Mesenchymal stem cell (in vitro differentiated cells and primary cell): ENCODE measurements at regions not wholly inside any gene's neighbourhood (a gene's known extent, or its start where the extent isn't known, plus 50 kb on each side); places are given as distances from the start of the nearest gene placed in this dataset.

ENCODE experiments used
- DNase-seq: peaks from one replicate; pipeline ENCODE4 v3.0.0-alpha.2; 2013
- H2AFZ ChIP-seq: one replicate; pipeline ENCODE4 v1.6.1; 2013; ENCODE audit warnings: low read depth, mild to moderate bottlenecking, control low read depth, inconsistent platforms, low read length, moderate library complexity
- H2AK5ac ChIP-seq: 2 replicates; pipeline ENCODE4 v1.6.1; 2013; ENCODE audit warnings: low read length, moderate library complexity, mild to moderate bottlenecking, inconsistent platforms; ENCODE audit not compliant: severe bottlenecking
- H2BK120ac ChIP-seq: one replicate; pipeline ENCODE4 v1.6.1; 2013; ENCODE audit warnings: low read depth, mild to moderate bottlenecking, inconsistent platforms, low read length, moderate library complexity
- H2BK12ac ChIP-seq, 2 experiments: one replicate each; pipeline ENCODE4 v1.6.1; 2013; ENCODE audit warnings: inconsistent platforms in 2 of 2, low read length in 2 of 2, mild to moderate bottlenecking in 2 of 2, moderate library complexity in 2 of 2, control low read depth in 1 of 2
- H2BK15ac ChIP-seq: one replicate; pipeline ENCODE4 v1.6.1; 2013; ENCODE audit warnings: mild to moderate bottlenecking, low read depth, inconsistent platforms; ENCODE audit not compliant: poor library complexity, severe bottlenecking
- H2BK5ac ChIP-seq: 2 replicates; pipeline ENCODE4 v1.6.1; 2013; ENCODE audit warnings: low read depth, mild to moderate bottlenecking, low read length, control low read depth, inconsistent platforms; ENCODE audit not compliant: poor library complexity, severe bottlenecking
- H3K14ac ChIP-seq, 2 experiments: one replicate each; pipeline ENCODE4 v1.6.1; 2013; ENCODE audit warnings: inconsistent platforms in 2 of 2, low read length in 2 of 2, control low read depth in 1 of 2, mild to moderate bottlenecking in 1 of 2, moderate library complexity in 1 of 2
- H3K18ac ChIP-seq, 2 experiments: one replicate each; pipeline ENCODE4 v1.6.1; 2013; ENCODE audit warnings: inconsistent platforms in 2 of 2, low read length in 2 of 2, control low read depth in 1 of 2, low read depth in 1 of 2, mild to moderate bottlenecking in 1 of 2
- H3K23ac ChIP-seq, 2 experiments: one replicate each; pipeline ENCODE4 v1.6.1; 2013; ENCODE audit warnings: inconsistent platforms in 2 of 2, low read length in 2 of 2, mild to moderate bottlenecking in 2 of 2, moderate library complexity in 2 of 2, control low read depth in 1 of 2
- H3K27ac ChIP-seq: 2 replicates; pipeline ENCODE4 v1.5.1; 2013; ENCODE audit warnings: mild to moderate bottlenecking, moderate library complexity, low read length, control low read depth, inconsistent platforms; ENCODE audit not compliant: poor library complexity, severe bottlenecking
- H3K27me3 ChIP-seq, 2 experiments: 2 replicates each; pipeline versions ENCODE4 v1.6.1 to v1.7.0; 2013; ENCODE audit warnings: low read length in 2 of 2, mild to moderate bottlenecking in 2 of 2, moderate library complexity in 2 of 2, control low read depth in 1 of 2, inconsistent platforms in 1 of 2; ENCODE audit not compliant: control insufficient read depth in 1 of 2, insufficient read depth in 1 of 2
- H3K36me3 ChIP-seq, 2 experiments: 2 replicates each; pipeline versions ENCODE4 v1.6.1 to v1.7.0; 2013; ENCODE audit warnings: low read length in 2 of 2, control low read depth in 1 of 2, inconsistent platforms in 1 of 2, low read depth in 1 of 2, mild to moderate bottlenecking in 1 of 2; ENCODE audit not compliant: insufficient read depth in 2 of 2, control insufficient read depth in 1 of 2
- H3K4ac ChIP-seq, 2 experiments: one replicate each; pipeline ENCODE4 v1.6.1; 2013; ENCODE audit warnings: inconsistent platforms in 2 of 2, low read length in 2 of 2, mild to moderate bottlenecking in 2 of 2, moderate library complexity in 2 of 2, control low read depth in 1 of 2, low read depth in 1 of 2
- H3K4me1 ChIP-seq: 2 replicates; pipeline ENCODE4 v1.6.1; 2013; ENCODE audit warnings: low read depth, low read length, control low read depth; ENCODE audit not compliant: control insufficient read depth, insufficient read depth
- H3K4me2 ChIP-seq: 2 replicates; pipeline ENCODE4 v1.6.1; 2013; ENCODE audit warnings: low read length, mild to moderate bottlenecking, inconsistent platforms; ENCODE audit not compliant: poor library complexity, severe bottlenecking
- H3K4me3 ChIP-seq, 2 experiments: 2 replicates each; pipeline versions ENCODE4 v1.5.1 to v1.7.0; 2013; ENCODE audit warnings: low read length in 2 of 2, mild to moderate bottlenecking in 2 of 2, control low read depth in 1 of 2, low read depth in 1 of 2; ENCODE audit not compliant: insufficient read depth in 1 of 2
- H3K79me1 ChIP-seq: replicated peaks from 2 replicates; pipeline ENCODE4 v1.6.1; 2013; ENCODE audit warnings: mild to moderate bottlenecking, control low read depth, low read length, inconsistent platforms; ENCODE audit not compliant: poor library complexity, severe bottlenecking
- H3K9ac ChIP-seq: 2 replicates; pipeline ENCODE4 v1.7.0; 2013; ENCODE audit warnings: mild to moderate bottlenecking, low read length, moderate library complexity
- H3K9me3 ChIP-seq: 2 replicates; pipeline ENCODE4 v1.7.0; 2013; ENCODE audit warnings: mild to moderate bottlenecking, low read length; ENCODE audit not compliant: control insufficient read depth
- H4K8ac ChIP-seq: one replicate; pipeline ENCODE4 v1.6.1; 2013; ENCODE audit warnings: inconsistent platforms, mild to moderate bottlenecking, low read length, moderate library complexity
- H4K91ac ChIP-seq: one replicate; pipeline ENCODE4 v1.6.1; 2013; ENCODE audit warnings: mild to moderate bottlenecking, low read length, inconsistent platforms
- WGBS: methylation state at CpG from one replicate; pipeline ENCODE4 v1.1.7; 2013; ENCODE audit warnings: mixed read lengths; 5-methylcytosine and 5-hydroxymethylcytosine counted together

DNA sequence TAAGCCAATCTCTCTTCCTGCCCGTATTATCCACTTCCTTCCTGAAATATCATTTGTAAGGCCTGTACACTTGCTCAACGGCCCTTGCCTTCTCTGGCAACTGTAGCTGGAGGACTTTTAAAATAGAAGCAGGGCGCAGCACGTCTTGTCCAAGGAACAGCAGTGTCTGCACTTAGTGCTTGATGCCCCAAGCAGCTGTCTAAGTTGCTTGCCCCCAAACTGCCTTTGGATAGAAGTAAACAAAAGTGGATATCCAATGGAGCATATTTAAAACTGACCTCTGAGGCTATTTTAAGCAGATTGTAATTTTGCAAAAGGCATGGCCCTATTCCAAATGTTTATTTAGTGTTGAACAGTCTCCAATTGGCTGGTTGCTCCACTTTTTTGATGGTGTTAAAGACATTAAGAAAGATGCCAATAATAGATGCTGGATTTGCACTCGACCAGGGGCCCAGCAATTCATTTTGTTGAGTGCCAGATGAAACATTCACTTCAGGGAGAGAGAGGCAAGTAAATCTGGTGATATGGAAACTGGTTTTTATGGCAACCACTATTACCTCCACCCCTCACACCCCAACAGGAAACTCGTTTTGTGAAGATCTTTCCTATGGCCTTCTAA, 526.8 kb upstream of the TBL1XR1 start:
- H3K36me3 ChIP-seq: no peaks in the 10 kb centered on the region
- no peak overlapping the region for H3K4me2 ChIP-seq
- H3K18ac ChIP-seq: peak overlapping the region in 1 of 2 experiments; percentile 6
- peak; percentile 45 for DNase-seq
- no peak overlapping the region for H3K4me3 ChIP-seq
- H3K23ac ChIP-seq: no peak overlapping the region
- no peak overlapping the region for H2AFZ ChIP-seq
- H3K4ac ChIP-seq: no peak overlapping the region
- H2BK5ac ChIP-seq: no peak overlapping the region
- H2AK5ac ChIP-seq: no peak overlapping the region
- no peak overlapping the region for H3K27ac ChIP-seq
- H2BK120ac ChIP-seq: peak overlapping the region; percentile 5
- H3K14ac ChIP-seq: no peak overlapping the region
- no peak overlapping the region for H3K9ac ChIP-seq
- no peak overlapping the region for H2BK12ac ChIP-seq
- H3K79me1 ChIP-seq: no peaks in the 10 kb centered on the region
- H4K91ac ChIP-seq: no peak overlapping the region
- no peaks in the 10 kb centered on the region for H3K9me3 ChIP-seq
- 30% methylated on average over 4 of the region's 6 CpGs for whole genome bisulfite sequencing
- H3K4me1 ChIP-seq: no peaks in the 10 kb centered on the region
- H2BK15ac ChIP-seq: no peak overlapping the region
- H3K27me3 ChIP-seq: no peaks in the 10 kb centered on the region
- H4K8ac ChIP-seq: no peak overlapping the region

DNA sequence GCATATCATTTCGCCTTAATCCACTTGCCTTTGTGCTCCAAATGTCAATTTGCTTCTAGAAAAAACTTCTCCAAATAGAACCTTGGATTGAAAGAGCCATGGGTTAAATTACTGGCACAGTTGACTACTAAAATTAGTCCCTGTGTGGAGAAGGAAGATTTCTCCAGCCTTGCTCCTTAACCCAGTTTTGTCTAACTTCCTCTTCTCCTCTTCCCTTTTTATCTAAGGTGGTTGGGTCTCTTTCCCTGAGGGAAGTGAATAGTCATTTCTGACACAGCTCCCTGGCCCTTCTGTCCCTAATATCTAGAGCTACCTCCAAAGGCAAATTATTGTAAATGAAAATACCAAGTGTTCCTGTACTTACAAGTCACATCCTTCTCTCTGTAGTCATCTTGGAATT, 527.9 kb upstream of the TBL1XR1 start:
- Histone ChIP-seq H2BK120ac (no peak overlapping the region), H3K18ac (no peak overlapping the region), H2BK5ac (no peak overlapping the region), H3K79me1 (no peaks in the 10 kb centered on the region), H4K91ac (no peak overlapping the region), H2BK15ac (no peak overlapping the region), H3K4me3 (no peak overlapping the region), H3K4ac (no peak overlapping the region), H3K27ac (no peak overlapping the region), H2AK5ac (no peak overlapping the region), H3K4me2 (no peak overlapping the region), H2AFZ (no peak overlapping the region), H3K4me1 (peaks cover 2% of the 10 kb centered on the region), H3K9ac (no peak overlapping the region), H3K9me3 (no peaks in the 10 kb centered on the region), H3K27me3 (no peaks in the 10 kb centered on the region), H3K14ac (no peak overlapping the region), H2BK12ac (no peak overlapping the region), H4K8ac (no peak overlapping the region), H3K36me3 (no peaks in the 10 kb centered on the region), H3K23ac (no peak overlapping the region)
- 100% methylated on average over 1 of the region's 1 CpG for WGBS
- DNase-seq: no peak

GRCh38 chr3:177726807-177727206, 529.5 kb upstream of the TBL1XR1 start:
- H3K18ac ChIP-seq: no peak overlapping the region
- no peak overlapping the region for H3K4ac ChIP-seq
- no peaks in the 10 kb centered on the region for H3K36me3 ChIP-seq
- no peak overlapping the region for H2BK12ac ChIP-seq
- peaks cover 2% of the 10 kb centered on the region for H3K4me1 ChIP-seq
- H3K14ac ChIP-seq: no peak overlapping the region
- no peak overlapping the region for H4K91ac ChIP-seq
- H3K23ac ChIP-seq: no peak overlapping the region
- no peak overlapping the region for H2AK5ac ChIP-seq
- H3K9me3 ChIP-seq: no peaks in the 10 kb centered on the region
- 95% methylated on average over 3 of the region's 3 CpGs for WGBS
- no peak overlapping the region for H2BK15ac ChIP-seq
- H3K9ac ChIP-seq: no peak overlapping the region
- H2AFZ ChIP-seq: no peak overlapping the region
- H2BK5ac ChIP-seq: no peak overlapping the region
- H3K79me1 ChIP-seq: no peaks in the 10 kb centered on the region
- H2BK120ac ChIP-seq: no peak overlapping the region
- H3K4me2 ChIP-seq: no peak overlapping the region
- H3K27ac ChIP-seq: no peak overlapping the region
- H3K27me3 ChIP-seq: no peaks in the 10 kb centered on the region
- H4K8ac ChIP-seq: no peak overlapping the region
- no peak for DNase-seq
- H3K4me3 ChIP-seq: no peak overlapping the region

- peak overlapping the region; percentile 67 for H3K9ac ChIP-seq
- H2AFZ ChIP-seq: no peak overlapping the region
- DNase-seq: no peak
- no peak overlapping the region for H2AK5ac ChIP-seq
- peak overlapping the region; percentile 30 for H4K91ac ChIP-seq
- H3K4me1 ChIP-seq: peaks cover 2% of the 10 kb centered on the region
- no peak overlapping the region for H3K14ac ChIP-seq
- H3K27ac ChIP-seq: no peak overlapping the region
- H3K27me3 ChIP-seq: no peaks in the 10 kb centered on the region
- 82% methylated on average over 12 of the region's 14 CpGs for WGBS
- no peak overlapping the region for H3K4me2 ChIP-seq
- H4K8ac ChIP-seq: no peak overlapping the region
- H3K9me3 ChIP-seq: no peaks in the 10 kb centered on the region
- H2BK12ac ChIP-seq: no peak overlapping the region
- H3K79me1 ChIP-seq: no peaks in the 10 kb centered on the region
- no peak overlapping the region for H2BK5ac ChIP-seq
- no peak overlapping the region for H3K4ac ChIP-seq
- H2BK120ac ChIP-seq: no peak overlapping the region
- peak overlapping the region; percentile 50 to 69 for H3K18ac ChIP-seq
- no peak overlapping the region for H2BK15ac ChIP-seq
- peak overlapping the region in 1 of 2 experiments; percentile 12 for H3K4me3 ChIP-seq
- no peaks in the 10 kb centered on the region for H3K36me3 ChIP-seq
- no peak overlapping the region for H3K23ac ChIP-seq
Measured at GRCh38 chr3:177729956-177730681, 532.8 kb upstream of the TBL1XR1 start.
